Lower leg skin (tissue), 4 donors: ENCODE measurements at regions not wholly inside any gene's neighbourhood (a gene's known extent, or its start where the extent isn't known, plus 50 kb on each side); places are given as distances from the start of the nearest gene placed in this dataset.

Source experiments
- DNase-seq, 2 donors: peaks; one replicate each; pipeline ENCODE4 v3.0.0-alpha.2; 2019; ENCODE audit warnings: low spot score in 2 of 2
- H3K4me3 ChIP-seq: fragments of 200-600 bp; sonication (generic); 2 replicates; pipeline ENCODE4 v1.5.1; 2017; ENCODE audit warnings: mild to moderate bottlenecking, low read depth; ENCODE audit not compliant: poor library complexity, severe bottlenecking
- POLR2A ChIP-seq, 2 donors: fragments of 450-650 bp; IDR thresholded peaks; one replicate each; pipeline ENCODE4 v1.6.1; 2016 to 2017; ENCODE audit warnings: antibody characterized with exemption in 2 of 2, mild to moderate bottlenecking in 1 of 2, moderate library complexity in 1 of 2
- WGBS, 2 donors: methylation state at CpG; one replicate each; pipeline ENCODE4 v1.1.5; 2018; 5-methylcytosine and 5-hydroxymethylcytosine counted together
- intact Hi-C: fragments of 100-400 bp; cut with DNase I; formaldehyde crosslinking; loops from one replicate; pipeline ENCODE4 v1.15.0; 2023; ENCODE audit warnings: low total_unique reads
- TF ChIP-seq, protein P1 (sequence below), 3 donors: fragments of 450-650 bp; IDR thresholded peaks; one replicate each; pipeline ENCODE4 v1.5.1; 2016; ENCODE audit warnings: antibody characterized with exemption in 3 of 3, mild to moderate bottlenecking in 3 of 3, moderate library complexity in 2 of 3

DNA sequence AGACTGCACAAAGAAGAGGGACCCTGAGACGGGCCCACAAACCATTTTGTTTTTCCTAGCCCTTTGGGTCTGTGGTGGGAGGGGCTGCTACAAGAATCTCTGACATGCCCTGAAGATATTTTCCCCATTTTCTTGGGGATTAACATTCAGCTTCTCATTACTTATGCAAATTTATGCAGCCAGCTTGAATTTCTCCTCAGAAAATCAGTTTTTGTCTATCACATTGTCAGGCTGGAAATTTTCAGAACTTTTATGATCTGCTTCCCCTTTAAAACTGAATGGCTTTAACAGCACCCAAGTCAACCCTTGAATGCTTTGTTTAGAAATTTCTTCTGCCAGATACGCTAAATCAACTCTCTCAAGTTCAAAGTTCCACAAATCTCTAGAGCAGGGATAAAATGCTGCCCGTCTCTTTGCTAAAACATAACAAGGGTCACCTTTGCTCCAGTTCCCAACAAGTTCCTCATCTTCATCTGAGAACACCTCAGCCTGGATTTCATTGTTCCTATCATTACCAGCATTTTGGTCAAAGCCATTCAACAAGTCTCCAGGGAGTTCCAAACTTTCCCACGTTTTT, 560.0 kb upstream of the KCND2 start:
- no peak for DNase-seq
- 65 to 70% methylated on average over 3 to 4 of the region's 4 CpGs for WGBS, 2 donors
- TF ChIP-seq, protein P1, sequence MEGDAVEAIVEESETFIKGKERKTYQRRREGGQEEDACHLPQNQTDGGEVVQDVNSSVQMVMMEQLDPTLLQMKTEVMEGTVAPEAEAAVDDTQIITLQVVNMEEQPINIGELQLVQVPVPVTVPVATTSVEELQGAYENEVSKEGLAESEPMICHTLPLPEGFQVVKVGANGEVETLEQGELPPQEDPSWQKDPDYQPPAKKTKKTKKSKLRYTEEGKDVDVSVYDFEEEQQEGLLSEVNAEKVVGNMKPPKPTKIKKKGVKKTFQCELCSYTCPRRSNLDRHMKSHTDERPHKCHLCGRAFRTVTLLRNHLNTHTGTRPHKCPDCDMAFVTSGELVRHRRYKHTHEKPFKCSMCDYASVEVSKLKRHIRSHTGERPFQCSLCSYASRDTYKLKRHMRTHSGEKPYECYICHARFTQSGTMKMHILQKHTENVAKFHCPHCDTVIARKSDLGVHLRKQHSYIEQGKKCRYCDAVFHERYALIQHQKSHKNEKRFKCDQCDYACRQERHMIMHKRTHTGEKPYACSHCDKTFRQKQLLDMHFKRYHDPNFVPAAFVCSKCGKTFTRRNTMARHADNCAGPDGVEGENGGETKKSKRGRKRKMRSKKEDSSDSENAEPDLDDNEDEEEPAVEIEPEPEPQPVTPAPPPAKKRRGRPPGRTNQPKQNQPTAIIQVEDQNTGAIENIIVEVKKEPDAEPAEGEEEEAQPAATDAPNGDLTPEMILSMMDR (IDR thresholded peaks at IDR 0.05): no peak
- TF ChIP-seq POLR2A (IDR thresholded peaks at IDR 0.05): no peak
- intact Hi-C loops: loop anchor here (10.0 kb wide), 1 partner anchor 1192 kb away; no protein-coding TSS in a partner anchor
- H3K4me3 ChIP-seq: no peak overlapping the region

DNA sequence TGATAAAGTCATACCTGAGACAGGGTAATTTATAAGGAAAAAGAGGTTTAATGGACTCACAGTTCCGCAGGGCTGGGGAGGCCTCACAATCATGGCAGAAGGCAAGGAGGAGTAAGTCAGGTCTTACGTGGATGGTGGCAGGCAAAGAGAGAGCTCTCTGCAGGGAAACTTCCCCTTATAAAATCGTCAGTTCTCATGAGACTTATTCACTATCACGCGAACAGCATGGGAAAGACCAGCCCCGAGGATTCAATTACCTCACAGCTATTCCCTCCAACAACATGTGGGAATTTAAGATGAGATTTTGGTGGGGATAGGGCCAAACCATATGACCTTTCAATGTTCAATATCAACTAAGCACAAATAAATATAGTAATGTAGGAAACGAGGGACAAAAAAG, 559.4 kb upstream of the KCND2 start:
- no peak for TF ChIP-seq POLR2A (IDR thresholded peaks at IDR 0.05)
- TF ChIP-seq, protein P1 (IDR thresholded peaks at IDR 0.05): no peak
- WGBS, 2 donors: 80 to 83% methylated on average over 7 of the region's 7 CpGs
- no peak overlapping the region for H3K4me3 ChIP-seq
- intact Hi-C loops: loop anchor here (10.0 kb wide), 1 partner anchor 1191 kb away; no protein-coding TSS in a partner anchor
- no peak for DNase-seq

DNA sequence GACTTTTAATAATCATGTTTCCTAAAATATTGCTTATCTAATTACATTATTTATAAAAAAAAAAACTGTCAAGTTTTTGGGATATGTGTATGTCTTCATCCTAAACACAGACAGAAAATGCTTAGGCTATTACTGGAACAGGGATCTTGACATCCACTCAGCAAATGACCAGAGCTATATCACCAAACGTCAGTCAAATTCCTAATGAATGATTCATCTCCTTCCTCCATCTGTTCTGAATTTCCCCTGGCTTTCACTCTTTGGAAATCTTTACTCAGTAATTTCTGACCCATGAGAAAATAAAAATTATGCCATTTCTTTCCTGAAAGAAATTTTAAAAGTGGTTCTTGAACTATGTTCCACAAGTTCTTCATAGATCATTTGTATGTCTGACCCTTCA, 552.4 kb upstream of the KCND2 start:
- no peak overlapping the region for H3K4me3 ChIP-seq
- WGBS, 2 donors: 0% methylated on average over 1 of the region's 1 CpG
- no peak for TF ChIP-seq POLR2A (IDR thresholded peaks at IDR 0.05)
- TF ChIP-seq, protein P1 (IDR thresholded peaks at IDR 0.05): no peak
- intact Hi-C loops: no loop called here
- DNase-seq: no peak

DNA sequence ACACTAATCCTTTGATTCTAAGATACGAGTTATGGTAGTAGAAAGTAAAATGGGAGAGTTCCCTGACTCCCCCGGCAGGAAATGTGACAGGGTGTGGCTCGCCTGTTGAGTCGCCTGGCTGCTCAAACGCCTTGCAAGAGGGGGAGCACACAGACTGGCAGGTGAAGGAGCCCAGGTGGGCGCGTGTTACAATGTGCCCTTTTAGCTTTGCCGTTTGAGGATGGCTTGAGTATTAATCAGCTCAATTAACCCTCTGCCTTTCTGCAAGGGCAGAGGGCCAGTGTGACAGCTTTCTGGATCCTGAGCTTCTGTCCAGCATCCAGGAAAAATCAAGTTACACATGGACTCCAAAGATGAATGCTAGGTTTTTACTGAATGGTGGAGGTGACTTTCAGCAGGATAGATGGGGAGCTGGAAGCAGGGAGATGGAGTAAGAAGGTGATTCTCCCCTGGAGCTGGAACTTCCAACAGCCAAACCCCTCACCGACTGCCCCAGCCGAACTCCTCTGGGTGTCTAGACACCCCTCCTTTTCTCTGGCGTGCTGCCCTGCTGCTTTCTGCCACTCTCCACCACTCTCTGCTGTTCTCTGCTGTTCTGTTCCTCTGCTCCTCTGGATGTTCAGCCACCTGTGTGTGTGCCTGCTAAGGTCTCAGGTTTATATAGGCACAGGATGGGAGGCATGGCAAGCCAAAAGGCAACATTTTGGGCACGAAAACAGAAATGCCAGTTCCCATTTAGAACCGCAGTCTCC, 548.8 kb upstream of the KCND2 start:
- intact Hi-C loops: no loop called here
- H3K4me3 ChIP-seq: no peak overlapping the region
- WGBS, 2 donors: 67 to 68% methylated on average over 13 of the region's 13 CpGs
- no peak for TF ChIP-seq POLR2A (IDR thresholded peaks at IDR 0.05)
- TF ChIP-seq, protein P1 (IDR thresholded peaks at IDR 0.05): no peak
- DNase-seq: peak in 1 of 2 donors; percentile 56

DNA sequence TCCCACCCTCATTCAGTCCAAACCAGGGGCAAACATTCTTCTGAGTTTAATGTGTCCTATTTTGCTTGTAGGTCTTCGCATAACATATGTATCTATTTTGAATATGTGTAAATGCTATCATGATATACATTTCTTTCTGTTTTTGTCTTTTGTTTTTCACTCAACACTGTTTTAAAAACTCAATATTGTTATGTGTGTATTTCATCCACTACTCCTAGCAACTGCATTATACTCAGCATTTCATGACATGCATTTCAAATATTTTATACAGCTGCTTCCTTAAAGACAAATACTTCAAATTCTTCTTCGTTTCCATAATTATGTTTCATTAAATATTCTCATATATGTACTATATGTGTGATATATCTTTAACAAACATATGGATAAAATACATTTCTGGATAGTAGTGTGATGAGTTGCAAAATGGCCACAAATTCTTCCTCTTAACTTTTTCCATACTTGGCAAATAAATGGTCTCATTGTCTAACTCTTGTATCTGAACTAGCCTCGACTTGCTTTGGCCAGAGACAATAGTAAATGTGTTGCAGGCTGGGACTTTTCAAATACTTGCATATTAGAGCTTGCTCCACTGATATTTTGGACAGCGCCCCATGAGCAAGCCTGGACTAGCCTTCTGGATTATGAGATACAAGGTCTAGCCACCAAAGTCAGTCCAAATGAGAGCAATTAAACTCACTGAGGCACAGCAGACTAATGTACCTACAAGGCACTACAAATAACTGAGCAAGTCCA, 539.7 kb upstream of the KCND2 start:
- no peak for TF ChIP-seq POLR2A (IDR thresholded peaks at IDR 0.05)
- TF ChIP-seq, protein P1 (IDR thresholded peaks at IDR 0.05): no peak
- no peak overlapping the region for H3K4me3 ChIP-seq
- DNase-seq: no peak
- intact Hi-C loops: no loop called here
- WGBS, 2 donors: 47 to 49% methylated on average over 4 of the region's 4 CpGs
